H1 (cell line): ENCODE measurements at regions not wholly inside any gene's neighbourhood (a gene's known extent, or its start where the extent isn't known, plus 50 kb on each side); places are given as distances from the start of the nearest gene placed in this dataset.

Experiments used
- HDAC2 ChIP-seq, 2 experiments: fragments of 300-600 bp in 1 of 2; sonication (generic) in 1 of 2; IDR thresholded peaks; 2 replicates each; pipeline ENCODE4 v1.6.1; 2011 to 2012; ENCODE audit warnings: low read depth in 2 of 2, low read length in 2 of 2, mild to moderate bottlenecking in 2 of 2, moderate library complexity in 2 of 2, borderline replicate concordance in 1 of 2, inconsistent platforms in 1 of 2
- NANOG ChIP-seq: IDR thresholded peaks from 2 replicates; pipeline ENCODE4 v1.6.1; 2011; ENCODE audit warnings: low read length, low read depth, mild to moderate bottlenecking, inconsistent platforms; ENCODE audit not compliant: insufficient read depth, poor library complexity, severe bottlenecking
- SP1 ChIP-seq: IDR thresholded peaks from 2 replicates; pipeline ENCODE4 v1.6.1; 2011; ENCODE audit warnings: low read depth, low read length
- TCF12 ChIP-seq: IDR thresholded peaks from 2 replicates; pipeline ENCODE4 v1.6.1; 2011; ENCODE audit warnings: low read depth, mild to moderate bottlenecking, low read length
- TF ChIP-seq, protein P1 (sequence below): IDR thresholded peaks from 2 replicates; pipeline ENCODE4 v1.6.1; 2012; ENCODE audit warnings: low read length, inconsistent platforms

DNA sequence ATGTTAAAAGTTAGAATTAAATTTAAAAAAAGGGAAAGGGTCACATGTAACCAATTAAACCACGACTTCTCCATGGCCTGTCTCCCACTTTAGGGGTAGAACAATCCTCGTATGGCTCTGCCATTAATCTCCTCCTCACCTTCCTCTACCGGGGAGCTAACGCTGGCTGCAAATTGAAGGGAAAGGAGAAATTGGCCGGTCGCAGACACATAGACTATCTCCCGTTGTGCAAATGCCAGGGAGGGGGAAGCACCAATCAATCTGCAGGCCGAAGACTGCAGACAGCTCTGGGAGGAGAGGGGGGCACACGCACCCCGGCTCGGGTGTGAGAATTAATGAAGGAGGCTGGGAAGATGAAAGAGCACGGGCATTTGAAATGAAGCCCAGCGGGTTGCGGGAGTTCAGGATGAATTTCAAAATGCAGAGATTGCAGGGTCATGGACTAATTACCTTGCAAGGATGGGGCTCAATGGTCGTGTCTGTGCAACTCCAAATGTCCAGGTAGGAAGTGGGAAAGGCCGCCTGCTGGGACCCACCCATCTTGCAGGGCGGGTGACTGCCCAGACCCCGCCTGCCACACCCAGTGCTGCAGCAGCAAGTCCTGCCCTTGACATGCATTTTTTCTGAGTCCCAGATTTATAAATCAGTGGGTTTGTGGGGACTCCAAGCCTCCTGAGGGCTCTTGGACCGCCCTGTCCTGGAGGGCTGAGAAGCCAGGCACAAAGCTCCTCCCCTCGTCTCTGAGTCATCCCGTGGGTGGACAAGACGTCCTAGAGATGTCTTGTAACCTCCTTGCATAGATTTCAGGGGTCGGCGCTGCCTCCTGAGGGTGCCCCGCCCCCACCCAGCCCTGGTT is 534.2 kb downstream of the TBC1D22A start (continued):
- TF ChIP-seq, protein P1, sequence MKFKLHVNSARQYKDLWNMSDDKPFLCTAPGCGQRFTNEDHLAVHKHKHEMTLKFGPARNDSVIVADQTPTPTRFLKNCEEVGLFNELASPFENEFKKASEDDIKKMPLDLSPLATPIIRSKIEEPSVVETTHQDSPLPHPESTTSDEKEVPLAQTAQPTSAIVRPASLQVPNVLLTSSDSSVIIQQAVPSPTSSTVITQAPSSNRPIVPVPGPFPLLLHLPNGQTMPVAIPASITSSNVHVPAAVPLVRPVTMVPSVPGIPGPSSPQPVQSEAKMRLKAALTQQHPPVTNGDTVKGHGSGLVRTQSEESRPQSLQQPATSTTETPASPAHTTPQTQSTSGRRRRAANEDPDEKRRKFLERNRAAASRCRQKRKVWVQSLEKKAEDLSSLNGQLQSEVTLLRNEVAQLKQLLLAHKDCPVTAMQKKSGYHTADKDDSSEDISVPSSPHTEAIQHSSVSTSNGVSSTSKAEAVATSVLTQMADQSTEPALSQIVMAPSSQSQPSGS = no peak
- TF ChIP-seq HDAC2 (IDR thresholded peaks at IDR 0.05; ENCODE audit: borderline replicate concordance in 1 of 2, low read depth in 2 of 2, low read length in 2 of 2) (no peak), SP1 (no peak), TCF12 (no peak), NANOG (no peak)
- TF ChIP-seq, all 59 proteins: peak for 0
